ENCODE measurements at regions not wholly inside any gene's neighbourhood (a gene's known extent, or its start where the extent isn't known, plus 50 kb on each side); places are given as distances from the start of the nearest gene placed in this dataset.
"Not testable (repeated sequence)": the region's sequence is repeated elsewhere in the genome, so short reads cannot be mapped to it uniquely, and the experiment has no call there.

GRCh38 chr11:116035977-116036376 lies 531.8 kb upstream of the CADM1 start:
- DNase-seq (ENCODE audit: low spot score) = no peak
- no peaks in the 10 kb centered on the region for H3K4me1 Mint-ChIP-seq (ENCODE audit: low read depth in 2 of 2)
- peak in 1 of 2 donors; percentile 20 for ATAC-seq
- H3K27ac Mint-ChIP-seq = no peak overlapping the region
- no peaks in the 10 kb centered on the region for H3K36me3 Mint-ChIP-seq
- H3K27me3 Mint-ChIP-seq = peaks cover 0 to 20% of the 10 kb centered on the region in 2 donors
- H3K9me3 Mint-ChIP-seq = no peaks in the 10 kb centered on the region
- no peak overlapping the region for H3K4me3 Mint-ChIP-seq

GRCh38 chr11:116033931-116034553 lies 529.8 kb upstream of the CADM1 start:
- H3K27ac Mint-ChIP-seq = no peak overlapping the region
- no peaks in the 10 kb centered on the region for H3K36me3 Mint-ChIP-seq
- H3K4me3 Mint-ChIP-seq = no peak overlapping the region
- H3K9me3 Mint-ChIP-seq = no peaks in the 10 kb centered on the region
- no peak for DNase-seq (ENCODE audit: low spot score)
- ATAC-seq = no peak
- no peaks in the 10 kb centered on the region for H3K4me1 Mint-ChIP-seq (ENCODE audit: low read depth in 2 of 2)
- H3K27me3 Mint-ChIP-seq = peaks cover 2 to 22% of the 10 kb centered on the region in 2 donors

DNA sequence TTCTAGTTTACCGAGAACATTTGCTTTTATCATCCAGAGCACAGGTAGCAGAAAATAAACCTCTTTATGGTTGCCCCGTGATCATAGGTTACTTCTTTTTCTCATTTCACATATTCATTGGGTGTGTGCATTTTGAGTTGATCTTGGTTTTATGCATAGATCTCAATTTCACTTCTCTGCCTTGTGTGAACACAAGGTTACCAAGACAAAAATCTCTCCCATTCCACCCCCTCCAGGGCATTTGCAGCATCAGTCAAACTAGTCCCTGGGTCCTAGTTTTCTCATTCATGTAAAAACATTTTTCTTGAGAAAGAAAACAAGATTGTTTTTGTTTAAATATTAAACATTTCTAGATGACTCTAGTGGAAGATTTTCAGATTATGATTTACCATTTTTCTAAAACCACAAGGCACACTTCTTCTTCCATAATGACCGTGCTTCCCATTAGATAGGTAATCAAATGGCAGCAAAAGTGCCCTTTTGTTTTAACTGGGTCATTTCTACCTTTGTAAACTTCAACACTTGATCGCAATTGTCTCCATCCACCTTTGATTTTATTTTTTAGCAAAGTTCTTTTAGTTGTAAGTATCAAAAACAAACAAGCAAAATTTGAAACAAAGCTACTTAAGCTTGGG lies 526.6 kb upstream of the CADM1 start:
- Mint-ChIP-seq H3K27me3 (peaks cover 4 to 40% of the 10 kb centered on the region in 2 donors), H3K4me1 (ENCODE audit: low read depth in 2 of 2) (no peaks in the 10 kb centered on the region), H3K36me3 (peaks cover 6% of the 10 kb centered on the region), H3K27ac (no peak overlapping the region), H3K9me3 (peaks cover 5% of the 10 kb centered on the region), H3K4me3 (no peak overlapping the region)
- no peak for ATAC-seq
- DNase-seq (ENCODE audit: low spot score) = no peak

GRCh38 chr11:116028506-116028905 lies 524.3 kb upstream of the CADM1 start:
- H3K27ac Mint-ChIP-seq; H3K36me3 Mint-ChIP-seq; ATAC-seq; H3K4me1 Mint-ChIP-seq (ENCODE audit: low read depth in 2 of 2); H3K9me3 Mint-ChIP-seq; H3K4me3 Mint-ChIP-seq; DNase-seq (ENCODE audit: low spot score): not testable (repeated sequence)
- H3K27me3 Mint-ChIP-seq = peaks cover 4 to 47% of the 10 kb centered on the region in 2 donors

DNA sequence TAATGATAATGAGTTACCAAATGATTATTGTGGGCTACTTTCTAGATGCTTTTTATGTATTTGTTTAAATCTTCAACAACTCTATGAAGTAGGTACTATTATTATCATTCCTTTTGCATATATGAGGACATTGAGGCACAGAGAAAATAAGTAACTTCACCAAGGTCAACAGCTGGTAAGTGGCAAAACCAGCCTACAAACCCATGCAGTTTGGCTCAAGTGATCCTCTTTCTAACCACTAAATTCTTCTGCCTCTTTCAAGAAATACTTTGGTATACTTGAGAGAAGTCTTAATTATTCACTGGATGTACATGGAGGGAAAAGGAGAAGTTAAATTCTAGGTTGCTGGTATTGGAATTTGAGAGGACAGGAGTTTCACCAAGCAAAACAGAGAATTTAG lies 495.2 kb upstream of the CADM1 start:
- Mint-ChIP-seq H3K4me3 (no peak overlapping the region), H3K27ac (no peak overlapping the region), H3K4me1 (ENCODE audit: low read depth in 2 of 2) (no peaks in the 10 kb centered on the region), H3K9me3 (peaks cover 14% of the 10 kb centered on the region), H3K36me3 (no peaks in the 10 kb centered on the region), H3K27me3 (peaks cover 6 to 33% of the 10 kb centered on the region in 2 donors)
- ATAC-seq (no peak), DNase-seq (ENCODE audit: low spot score) (no peak)

- no peak overlapping the region for H3K4me3 Mint-ChIP-seq
- DNase-seq (ENCODE audit: low spot score) (no peak), ATAC-seq (no peak)
- H3K27me3 Mint-ChIP-seq = peaks cover 9 to 38% of the 10 kb centered on the region in 2 donors
- H3K9me3 Mint-ChIP-seq = peaks cover 14% of the 10 kb centered on the region
- H3K4me1 Mint-ChIP-seq (ENCODE audit: low read depth in 2 of 2) = no peaks in the 10 kb centered on the region
- H3K27ac Mint-ChIP-seq = no peak overlapping the region
- H3K36me3 Mint-ChIP-seq = no peaks in the 10 kb centered on the region
Observed at GRCh38 chr11:115996808-115997188, 492.6 kb upstream of the CADM1 start.

DNA sequence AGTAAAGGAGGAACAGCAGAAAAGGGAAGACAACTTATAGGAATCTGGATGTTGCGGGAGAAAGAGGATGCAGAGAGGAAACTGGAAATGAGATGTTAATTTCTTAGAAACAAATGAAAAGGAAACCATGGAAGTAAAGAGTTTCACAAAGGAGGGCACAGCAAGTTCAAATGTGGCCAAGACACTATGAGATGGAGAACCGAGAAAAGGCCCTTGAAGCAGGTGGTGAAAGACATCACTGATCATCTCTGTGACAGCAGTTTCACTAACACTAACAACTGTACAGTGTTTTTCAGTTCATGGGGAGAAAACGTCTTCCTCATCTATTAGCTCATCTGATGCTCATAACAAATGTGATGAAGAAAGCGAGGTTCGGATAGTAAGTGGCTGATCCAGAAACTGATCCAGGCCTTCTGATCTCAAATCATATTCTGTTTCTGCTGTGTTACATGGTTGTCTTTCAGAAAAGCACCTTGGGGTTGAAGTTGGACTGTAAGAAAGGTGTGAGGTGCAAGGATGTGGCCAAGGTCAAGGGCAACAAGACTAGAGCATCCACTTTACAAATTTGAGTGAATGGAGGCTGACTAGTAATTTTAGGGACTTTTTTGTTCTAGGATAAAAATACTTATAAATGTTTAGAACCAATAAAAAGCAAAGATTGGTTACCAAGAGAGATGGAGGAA lies 492.1 kb upstream of the CADM1 start:
- Mint-ChIP-seq H3K9me3 (peaks cover 14% of the 10 kb centered on the region), H3K36me3 (no peaks in the 10 kb centered on the region), H3K4me1 (ENCODE audit: low read depth in 2 of 2) (no peaks in the 10 kb centered on the region), H3K27me3 (peaks cover 9 to 38% of the 10 kb centered on the region in 2 donors), H3K4me3 (no peak overlapping the region), H3K27ac (no peak overlapping the region)
- DNase-seq (ENCODE audit: low spot score) (no peak), ATAC-seq (no peak)

GRCh38 chr11:115993590-115993989 lies 489.4 kb upstream of the CADM1 start:
- H3K36me3 Mint-ChIP-seq = no peaks in the 10 kb centered on the region
- H3K4me1 Mint-ChIP-seq (ENCODE audit: low read depth in 2 of 2) = no peaks in the 10 kb centered on the region
- H3K27ac Mint-ChIP-seq = no peak overlapping the region
- H3K27me3 Mint-ChIP-seq = peaks cover 9 to 30% of the 10 kb centered on the region in 2 donors
- no peak for ATAC-seq
- peaks cover 9% of the 10 kb centered on the region for H3K9me3 Mint-ChIP-seq
- H3K4me3 Mint-ChIP-seq = no peak overlapping the region
- no peak for DNase-seq (ENCODE audit: low spot score)

GRCh38 chr11:115990004-115990447 lies 485.8 kb upstream of the CADM1 start:
- peak in 1 of 2 donors; percentile 43 for ATAC-seq
- Mint-ChIP-seq H3K27me3 (peaks cover 3 to 8% of the 10 kb centered on the region in 2 donors), H3K4me3 (no peak overlapping the region), H3K9me3 (no peaks in the 10 kb centered on the region), H3K27ac (no peak overlapping the region), H3K4me1 (ENCODE audit: low read depth in 2 of 2) (no peaks in the 10 kb centered on the region), H3K36me3 (no peaks in the 10 kb centered on the region)
- no peak for DNase-seq (ENCODE audit: low spot score)

GRCh38 chr11:115985896-115986295 lies 481.7 kb upstream of the CADM1 start:
- ATAC-seq = no peak
- Mint-ChIP-seq H3K36me3 (no peaks in the 10 kb centered on the region), H3K4me3 (no peak overlapping the region), H3K9me3 (no peaks in the 10 kb centered on the region), H3K4me1 (ENCODE audit: low read depth in 2 of 2) (no peaks in the 10 kb centered on the region), H3K27me3 (no peaks in the 10 kb centered on the region), H3K27ac (no peak overlapping the region)
- DNase-seq (ENCODE audit: low spot score) = no peak

GRCh38 chr11:115984228-115984627 lies 480.0 kb upstream of the CADM1 start:
- DNase-seq (ENCODE audit: low spot score) = no peak
- no peak for ATAC-seq
- Mint-ChIP-seq H3K4me3 (no peak overlapping the region), H3K9me3 (no peaks in the 10 kb centered on the region), H3K4me1 (ENCODE audit: low read depth in 2 of 2) (no peaks in the 10 kb centered on the region), H3K27me3 (peaks cover 0 to 7% of the 10 kb centered on the region in 2 donors), H3K36me3 (no peaks in the 10 kb centered on the region), H3K27ac (no peak overlapping the region)

DNA sequence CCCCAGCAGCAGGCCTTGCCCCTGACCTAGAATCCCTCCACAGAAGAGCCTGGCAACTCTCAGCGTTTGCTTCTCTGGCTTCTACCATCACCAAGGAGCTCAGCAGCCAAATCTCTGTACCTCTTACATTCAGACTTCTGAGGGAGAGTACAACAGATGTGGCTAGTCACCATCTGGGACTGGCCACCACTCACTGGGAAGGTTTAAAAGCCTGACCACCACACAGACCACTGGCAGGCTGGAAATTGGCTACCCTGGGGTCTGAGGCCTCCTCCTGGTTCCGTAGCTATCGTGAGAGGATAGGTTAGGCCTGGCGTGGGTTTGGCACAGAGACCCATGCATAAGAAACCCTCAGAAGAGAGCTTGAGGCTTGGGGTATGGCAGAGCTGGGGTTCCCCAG lies 478.5 kb upstream of the CADM1 start:
- Mint-ChIP-seq H3K27me3 (peaks cover 0 to 10% of the 10 kb centered on the region in 2 donors), H3K27ac (no peak overlapping the region), H3K4me1 (ENCODE audit: low read depth in 2 of 2) (no peaks in the 10 kb centered on the region), H3K36me3 (no peaks in the 10 kb centered on the region), H3K4me3 (no peak overlapping the region), H3K9me3 (no peaks in the 10 kb centered on the region)
- DNase-seq (ENCODE audit: low spot score) = no peak
- peak in 1 of 2 donors; percentile 22 for ATAC-seq

DNA sequence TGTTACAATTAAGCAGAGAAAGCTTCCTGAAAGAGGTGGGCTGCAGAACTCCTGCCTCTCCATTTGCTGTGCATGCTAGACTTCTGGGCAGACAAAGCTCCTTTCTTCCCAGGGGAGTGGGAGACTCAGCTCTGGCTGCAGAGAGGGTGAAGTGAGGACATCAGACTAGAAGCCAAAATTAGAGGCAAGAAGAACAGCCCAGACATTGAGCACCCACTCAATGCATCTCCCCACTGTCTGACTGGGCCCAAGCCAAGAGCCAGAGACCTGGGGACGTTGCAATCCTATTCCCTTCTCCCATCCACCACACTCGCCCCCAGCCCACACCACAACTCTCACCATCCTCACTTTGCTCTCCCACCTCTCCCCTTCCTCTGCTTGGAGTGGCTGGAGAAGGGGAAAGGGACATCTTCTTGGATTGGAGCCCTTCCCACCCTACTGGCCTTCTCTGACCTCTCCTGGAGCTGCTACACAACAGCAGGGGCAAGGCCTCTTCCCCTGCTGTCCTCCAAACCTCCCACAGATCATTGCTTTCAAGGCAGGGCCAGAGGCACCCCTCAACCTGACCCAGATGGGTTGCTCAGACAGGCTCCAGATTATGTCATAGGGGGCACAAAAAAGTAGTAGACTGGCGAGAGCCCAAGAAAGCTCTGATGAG lies 477.7 kb upstream of the CADM1 start:
- H3K27me3 Mint-ChIP-seq = peaks cover 2 to 15% of the 10 kb centered on the region in 2 donors
- H3K4me3 Mint-ChIP-seq = no peak overlapping the region
- DNase-seq (ENCODE audit: low spot score) (no peak), ATAC-seq (no peak)
- no peak overlapping the region for H3K27ac Mint-ChIP-seq
- no peaks in the 10 kb centered on the region for H3K36me3 Mint-ChIP-seq
- H3K9me3 Mint-ChIP-seq = no peaks in the 10 kb centered on the region
- no peaks in the 10 kb centered on the region for H3K4me1 Mint-ChIP-seq (ENCODE audit: low read depth in 2 of 2)

- ATAC-seq (no peak), DNase-seq (ENCODE audit: low spot score) (no peak)
- Mint-ChIP-seq H3K9me3 (no peaks in the 10 kb centered on the region), H3K4me1 (ENCODE audit: low read depth in 2 of 2) (no peaks in the 10 kb centered on the region), H3K27me3 (peaks cover 4 to 23% of the 10 kb centered on the region in 2 donors), H3K36me3 (no peaks in the 10 kb centered on the region), H3K27ac (no peak overlapping the region), H3K4me3 (no peak overlapping the region)
Observed at GRCh38 chr11:115981104-115981481, 476.9 kb upstream of the CADM1 start.

Measured in natural killer cell treated with Interleukin-12 subunit alpha and Interleukin-12 subunit beta and Interleukin-15 and Interleukin-18, amount 100 ng/mL, for 72 hours (primary cell).